Stomach (tissue), 8 donors: ENCODE measurements at regions not wholly inside any gene's neighbourhood (a gene's known extent, or its start where the extent isn't known, plus 50 kb on each side); places are given as distances from the start of the nearest gene placed in this dataset.

Experiments
- DNase-seq, 2 donors: peaks; one replicate each; pipeline versions ENCODE4 v3.0.0 to v3.0.0-alpha.2; 2013 to 2019
- H3K27ac ChIP-seq, 5 donors: fragments of 200-600 bp in 4 of 5; sonication (generic) in 4 of 5; one replicate each; pipeline ENCODE4 v1.5.1; 2013 to 2019; ENCODE audit warnings: mild to moderate bottlenecking in 1 of 5, moderate library complexity in 1 of 5
- H3K27me3 ChIP-seq, 3 donors: fragments of 200-600 bp; sonication (generic); one replicate each; pipeline ENCODE4 v1.5.1; 2017 to 2019; ENCODE audit warnings: mixed run types in 1 of 3
- H3K36me3 ChIP-seq, 4 donors: fragments of 200-600 bp; sonication (generic); 1 replicate in 3 of 4; 2 replicates in 1 of 4; pipeline ENCODE4 v1.5.1; 2016 to 2019
- H3K4me1 ChIP-seq, 4 donors: fragments of 200-600 bp; sonication (generic); one replicate each; pipeline ENCODE4 v1.5.1; 2016 to 2019
- H3K4me3 ChIP-seq, 4 donors: fragments of 200-600 bp; sonication (generic) in 3 of 4; one replicate each; pipeline ENCODE4 v1.5.1; 2016 to 2019; ENCODE audit warnings: mild to moderate bottlenecking in 1 of 4
- H3K9me3 ChIP-seq, 4 donors: fragments of 200-600 bp; sonication (generic); one replicate each; pipeline ENCODE4 v1.5.1; 2016 to 2019
- CTCF ChIP-seq, 7 experiments: fragments of 450-650 bp in 4 of 7; fragments of 200-600 bp in 3 of 7; sonication (generic) in 3 of 7; IDR thresholded peaks; one replicate each; pipeline ENCODE4 v1.5.1; 2016 to 2019; ENCODE audit warnings: antibody characterized with exemption in 7 of 7, control low read depth in 2 of 7, mild to moderate bottlenecking in 1 of 7
- EP300 ChIP-seq: sonication (generic); formaldehyde crosslinking; IDR thresholded peaks from one replicate; pipeline ENCODE4 v1.6.1; 2017; ENCODE audit warnings: antibody characterized with exemption
- POLR2A ChIP-seq, 4 donors: fragments of 450-650 bp; IDR thresholded peaks; one replicate each; pipeline ENCODE4 v1.6.1; 2016; ENCODE audit warnings: antibody characterized with exemption in 4 of 4, control low read depth in 2 of 4, mild to moderate bottlenecking in 1 of 4, moderate library complexity in 1 of 4
- POLR2AphosphoS5 ChIP-seq, 3 donors: sonication (generic); formaldehyde crosslinking; IDR thresholded peaks; one replicate each; pipeline ENCODE4 v1.6.1; 2016; ENCODE audit warnings: antibody characterized with exemption in 3 of 3
- WGBS, 5 donors: extraction: QIAGEN DNeasy Blood & Tissue Kit in 3 of 5; methylation state at CpG; one replicate each; pipeline versions ENCODE4 v1.1.5 to v1.1.7; 2013 to 2018; 5-methylcytosine and 5-hydroxymethylcytosine counted together
- intact Hi-C: fragments of 100-400 bp; cut with DNase I; formaldehyde crosslinking; loops from one replicate; pipeline ENCODE4 v1.15.1; 2023; ENCODE audit warnings: low total_unique reads
- donor health status: healthy with polysubstance abuse.
- donor health status: Bipolar disorder and iron deficiency.
- donor health status: healthy.

- Histone ChIP-seq H3K36me3 (no peaks in the 10 kb centered on the region), H3K4me1 (no peaks in the 10 kb centered on the region), H3K4me3 (no peak overlapping the region), H3K9me3 (peaks cover 0 to 10% (median 1%) of the 10 kb centered on the region in 4 donors), H3K27me3 (no peaks in the 10 kb centered on the region), H3K27ac (no peak overlapping the region)
- DNase-seq: no peak
- intact Hi-C loops: no loop called here
- no peak for TF ChIP-seq POLR2A (IDR thresholded peaks at IDR 0.05)
Observed at GRCh38 chr1:65668368-65668767, 124.3 kb upstream of the PDE4B start.

GRCh38 chr1:65670518-65670917 is 122.2 kb upstream of the PDE4B start:
- Histone ChIP-seq H3K9me3 (peaks cover 0 to 10% (median 1%) of the 10 kb centered on the region in 4 donors), H3K27me3 (no peaks in the 10 kb centered on the region), H3K4me3 (no peak overlapping the region), H3K4me1 (no peaks in the 10 kb centered on the region), H3K27ac (no peak overlapping the region), H3K36me3 (no peaks in the 10 kb centered on the region)
- WGBS, 5 donors: 90 to 98% (median 96%) methylated on average over 3 of the region's 3 CpGs
- TF ChIP-seq POLR2A (IDR thresholded peaks at IDR 0.05) (no peak), POLR2AphosphoS5 (IDR thresholded peaks at IDR 0.05) (no peak), CTCF (IDR thresholded peaks at IDR 0.05) (no peak)
- no peak for DNase-seq
- intact Hi-C loops: no loop called here

- H3K36me3 ChIP-seq: no peaks in the 10 kb centered on the region
- DNase-seq: no peak
- H3K27ac ChIP-seq: no peak overlapping the region
- 84 to 100% (median 95%) methylated on average over 2 of the region's 2 CpGs for WGBS, 5 donors
- H3K4me3 ChIP-seq: no peak overlapping the region
- no peaks in the 10 kb centered on the region for H3K27me3 ChIP-seq
- TF ChIP-seq POLR2A (IDR thresholded peaks at IDR 0.05): no peak
- TF ChIP-seq POLR2AphosphoS5 (IDR thresholded peaks at IDR 0.05): no peak
- no peak for TF ChIP-seq EP300
- no peak for TF ChIP-seq CTCF (IDR thresholded peaks at IDR 0.05)
- H3K9me3 ChIP-seq: no peaks in the 10 kb centered on the region
- no peaks in the 10 kb centered on the region for H3K4me1 ChIP-seq
- intact Hi-C loops: no loop called here
Observed at GRCh38 chr1:65674522-65674921, 118.2 kb upstream of the PDE4B start.

GRCh38 chr1:65679773-65680172 is 112.9 kb upstream of the PDE4B start:
- WGBS, 5 donors: 83 to 95% (median 92%) methylated on average over 4 of the region's 4 CpGs
- no peak overlapping the region for H3K4me3 ChIP-seq
- intact Hi-C loops: loop anchor here (10.0 kb wide), 1 partner anchor 445 kb away; no protein-coding TSS in a partner anchor
- no peaks in the 10 kb centered on the region for H3K9me3 ChIP-seq
- H3K36me3 ChIP-seq: no peaks in the 10 kb centered on the region
- H3K27ac ChIP-seq: no peak overlapping the region
- no peaks in the 10 kb centered on the region for H3K27me3 ChIP-seq
- no peaks in the 10 kb centered on the region for H3K4me1 ChIP-seq
- TF ChIP-seq EP300 (no peak), POLR2AphosphoS5 (IDR thresholded peaks at IDR 0.05) (no peak), CTCF (IDR thresholded peaks at IDR 0.05) (no peak), POLR2A (IDR thresholded peaks at IDR 0.05) (no peak)
- no peak for DNase-seq

- intact Hi-C loops: loop anchor here (10.0 kb wide), 1 partner anchor 446 kb away; no protein-coding TSS in a partner anchor
- H3K9me3 ChIP-seq: no peaks in the 10 kb centered on the region
- peaks cover 0 to 5% (median 0%) of the 10 kb centered on the region in 3 donors for H3K27me3 ChIP-seq
- TF ChIP-seq EP300 (no peak), CTCF (IDR thresholded peaks at IDR 0.05) (no peak), POLR2AphosphoS5 (IDR thresholded peaks at IDR 0.05) (no peak), POLR2A (IDR thresholded peaks at IDR 0.05) (no peak)
- no peak for DNase-seq
- no peaks in the 10 kb centered on the region for H3K36me3 ChIP-seq
- no peak overlapping the region for H3K27ac ChIP-seq
- no peaks in the 10 kb centered on the region for H3K4me1 ChIP-seq
- WGBS, 5 donors: 86 to 90% (median 89%) methylated on average over 6 of the region's 6 CpGs
- no peak overlapping the region for H3K4me3 ChIP-seq
Observed at GRCh38 chr1:65681096-65681495, 111.6 kb upstream of the PDE4B start.
